ENCODE measurements at regions not wholly inside any gene's neighbourhood (a gene's known extent, or its start where the extent isn't known, plus 50 kb on each side); places are given as distances from the start of the nearest gene placed in this dataset.

DNA sequence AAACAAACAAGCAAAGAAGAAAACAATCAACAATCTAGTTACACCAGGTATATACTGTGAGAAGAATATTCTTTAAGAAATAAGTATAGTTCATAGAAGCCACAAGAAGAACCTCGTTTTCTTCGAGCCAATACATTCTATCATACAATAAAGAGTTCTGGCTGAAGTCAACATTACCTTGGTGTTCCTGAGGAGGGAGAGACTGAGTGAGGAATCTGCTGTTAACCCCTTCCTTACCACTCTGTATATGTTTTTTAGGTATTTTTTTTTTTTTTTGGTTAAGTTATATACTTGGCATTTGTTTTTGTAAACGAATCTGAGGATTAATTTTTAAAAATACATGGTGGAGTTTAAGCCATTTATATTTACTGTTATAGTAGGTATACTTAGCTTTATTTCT lies 412.5 kb downstream of the NUP35 start:
- no peak for TF ChIP-seq CEBPB (IDR thresholded peaks at IDR 0.05)

DNA sequence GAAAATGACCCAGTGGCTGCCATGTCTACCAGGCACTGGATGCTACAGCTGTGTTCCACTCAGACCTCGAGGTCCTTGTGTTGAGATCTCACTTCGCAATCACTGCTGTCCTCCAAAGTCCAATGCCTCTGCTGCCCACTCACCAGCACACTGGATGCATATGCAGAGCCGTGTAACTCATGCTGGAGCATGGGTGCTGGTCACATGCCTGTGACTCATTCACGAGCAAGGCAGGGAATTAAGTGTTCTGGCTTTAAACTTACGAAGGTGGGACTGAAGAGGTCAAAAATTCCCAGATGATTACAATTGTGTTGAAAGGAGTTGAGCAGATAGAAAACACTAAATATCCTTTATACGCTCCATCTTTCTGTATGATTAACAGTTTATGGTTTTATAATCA lies 417.5 kb downstream of the NUP35 start:
- TF ChIP-seq CREB1 (IDR thresholded peaks at IDR 0.05; ENCODE audit: low read depth) (no peak), TEAD4 (IDR thresholded peaks at IDR 0.05) (no peak), TAF1 (IDR thresholded peaks at IDR 0.05; ENCODE audit: low read depth) (no peak), ZBTB7A (IDR thresholded peaks at IDR 0.05; ENCODE audit: low read depth) (no peak), TCF12 (IDR thresholded peaks at IDR 0.05; ENCODE audit: low read depth) (no peak)

DNA sequence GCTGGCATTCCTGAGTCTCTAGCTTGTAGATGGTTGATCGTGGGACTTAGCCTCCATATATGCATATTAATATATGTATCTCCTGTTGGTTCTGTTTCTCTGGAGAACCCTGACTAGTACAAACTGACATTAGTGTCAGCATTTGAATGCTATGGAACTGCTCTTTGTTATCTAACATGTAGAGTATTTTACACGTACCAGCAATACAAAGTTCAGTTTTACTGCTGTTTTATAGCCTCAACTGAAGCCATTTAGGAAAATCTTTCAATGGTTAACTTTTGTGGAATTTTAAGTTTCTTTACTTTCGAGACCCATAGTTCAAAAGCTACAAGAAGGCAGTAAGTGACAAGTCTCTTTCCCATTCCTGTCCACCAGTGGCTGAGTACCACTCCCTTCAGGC lies 418.4 kb downstream of the NUP35 start:
- no peak for TF ChIP-seq TEAD4 (IDR thresholded peaks at IDR 0.05)
- TF ChIP-seq, protein P1, sequence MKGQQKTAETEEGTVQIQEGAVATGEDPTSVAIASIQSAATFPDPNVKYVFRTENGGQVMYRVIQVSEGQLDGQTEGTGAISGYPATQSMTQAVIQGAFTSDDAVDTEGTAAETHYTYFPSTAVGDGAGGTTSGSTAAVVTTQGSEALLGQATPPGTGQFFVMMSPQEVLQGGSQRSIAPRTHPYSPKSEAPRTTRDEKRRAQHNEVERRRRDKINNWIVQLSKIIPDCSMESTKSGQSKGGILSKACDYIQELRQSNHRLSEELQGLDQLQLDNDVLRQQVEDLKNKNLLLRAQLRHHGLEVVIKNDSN (IDR thresholded peaks at IDR 0.05) = no peak
- no peak for TF ChIP-seq CREB1 (IDR thresholded peaks at IDR 0.05; ENCODE audit: low read depth)
- no peak for TF ChIP-seq RAD21 (IDR thresholded peaks at IDR 0.05; ENCODE audit: low read depth)
- TF ChIP-seq ZBTB7A (IDR thresholded peaks at IDR 0.05; ENCODE audit: low read depth) = no peak
- TF ChIP-seq NFIC (IDR thresholded peaks at IDR 0.05) = no peak
- TF ChIP-seq, protein P2, sequence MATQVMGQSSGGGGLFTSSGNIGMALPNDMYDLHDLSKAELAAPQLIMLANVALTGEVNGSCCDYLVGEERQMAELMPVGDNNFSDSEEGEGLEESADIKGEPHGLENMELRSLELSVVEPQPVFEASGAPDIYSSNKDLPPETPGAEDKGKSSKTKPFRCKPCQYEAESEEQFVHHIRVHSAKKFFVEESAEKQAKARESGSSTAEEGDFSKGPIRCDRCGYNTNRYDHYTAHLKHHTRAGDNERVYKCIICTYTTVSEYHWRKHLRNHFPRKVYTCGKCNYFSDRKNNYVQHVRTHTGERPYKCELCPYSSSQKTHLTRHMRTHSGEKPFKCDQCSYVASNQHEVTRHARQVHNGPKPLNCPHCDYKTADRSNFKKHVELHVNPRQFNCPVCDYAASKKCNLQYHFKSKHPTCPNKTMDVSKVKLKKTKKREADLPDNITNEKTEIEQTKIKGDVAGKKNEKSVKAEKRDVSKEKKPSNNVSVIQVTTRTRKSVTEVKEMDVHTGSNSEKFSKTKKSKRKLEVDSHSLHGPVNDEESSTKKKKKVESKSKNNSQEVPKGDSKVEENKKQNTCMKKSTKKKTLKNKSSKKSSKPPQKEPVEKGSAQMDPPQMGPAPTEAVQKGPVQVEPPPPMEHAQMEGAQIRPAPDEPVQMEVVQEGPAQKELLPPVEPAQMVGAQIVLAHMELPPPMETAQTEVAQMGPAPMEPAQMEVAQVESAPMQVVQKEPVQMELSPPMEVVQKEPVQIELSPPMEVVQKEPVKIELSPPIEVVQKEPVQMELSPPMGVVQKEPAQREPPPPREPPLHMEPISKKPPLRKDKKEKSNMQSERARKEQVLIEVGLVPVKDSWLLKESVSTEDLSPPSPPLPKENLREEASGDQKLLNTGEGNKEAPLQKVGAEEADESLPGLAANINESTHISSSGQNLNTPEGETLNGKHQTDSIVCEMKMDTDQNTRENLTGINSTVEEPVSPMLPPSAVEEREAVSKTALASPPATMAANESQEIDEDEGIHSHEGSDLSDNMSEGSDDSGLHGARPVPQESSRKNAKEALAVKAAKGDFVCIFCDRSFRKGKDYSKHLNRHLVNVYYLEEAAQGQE (IDR thresholded peaks at IDR 0.05; ENCODE audit: low read depth) = no peak
- no peak for TF ChIP-seq EP300 (IDR thresholded peaks at IDR 0.05; ENCODE audit: borderline replicate concordance)
- TF ChIP-seq TCF12 (IDR thresholded peaks at IDR 0.05; ENCODE audit: low read depth) = no peak
- TF ChIP-seq TAF1 (IDR thresholded peaks at IDR 0.05; ENCODE audit: low read depth) = no peak
- TF ChIP-seq FOXM1 (IDR thresholded peaks at IDR 0.05; ENCODE audit: borderline replicate concordance, low read depth) = no peak
- TF ChIP-seq YY1 (IDR thresholded peaks at IDR 0.05; ENCODE audit: low read depth) = no peak
- TF ChIP-seq, protein P3, sequence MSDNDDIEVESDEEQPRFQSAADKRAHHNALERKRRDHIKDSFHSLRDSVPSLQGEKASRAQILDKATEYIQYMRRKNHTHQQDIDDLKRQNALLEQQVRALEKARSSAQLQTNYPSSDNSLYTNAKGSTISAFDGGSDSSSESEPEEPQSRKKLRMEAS (IDR thresholded peaks at IDR 0.05) = no peak
- no peak for TF ChIP-seq CEBPB (IDR thresholded peaks at IDR 0.05)
- TF ChIP-seq EGR1 (IDR thresholded peaks at IDR 0.05) = no peak

DNA sequence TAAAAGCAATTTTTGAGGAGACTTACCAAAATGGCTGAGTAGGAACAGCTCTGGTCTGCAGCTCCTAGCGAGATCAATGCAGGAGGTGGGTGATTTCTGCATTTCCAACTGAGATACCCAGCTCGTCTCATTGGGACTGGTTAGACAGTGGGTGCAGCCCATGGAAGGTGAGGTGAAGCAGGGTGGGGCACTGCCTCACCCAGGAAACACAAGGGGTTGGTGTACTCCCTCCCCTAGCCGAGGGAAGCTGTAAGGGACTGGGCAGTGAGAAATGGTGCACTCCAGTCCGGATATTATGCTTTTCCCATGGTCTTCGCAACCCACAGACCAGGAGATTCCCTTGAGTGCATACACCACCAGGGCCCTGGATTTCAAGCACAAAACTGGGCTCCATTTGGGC lies 419.0 kb downstream of the NUP35 start:
- TF ChIP-seq TEAD4 (IDR thresholded peaks at IDR 0.05) (no peak), YY1 (IDR thresholded peaks at IDR 0.05; ENCODE audit: low read depth) (no peak), NFIC (IDR thresholded peaks at IDR 0.05) (no peak), CEBPB (IDR thresholded peaks at IDR 0.05) (no peak), CREB1 (IDR thresholded peaks at IDR 0.05; ENCODE audit: low read depth) (no peak), RAD21 (IDR thresholded peaks at IDR 0.05; ENCODE audit: low read depth) (no peak), EGR1 (IDR thresholded peaks at IDR 0.05) (no peak), TCF12 (IDR thresholded peaks at IDR 0.05; ENCODE audit: low read depth) (no peak), EP300 (IDR thresholded peaks at IDR 0.05; ENCODE audit: borderline replicate concordance) (no peak), FOXM1 (IDR thresholded peaks at IDR 0.05; ENCODE audit: borderline replicate concordance, low read depth) (no peak), TAF1 (IDR thresholded peaks at IDR 0.05; ENCODE audit: low read depth) (no peak), ZBTB7A (IDR thresholded peaks at IDR 0.05; ENCODE audit: low read depth) (no peak)
- TF ChIP-seq, protein P2 (IDR thresholded peaks at IDR 0.05; ENCODE audit: low read depth) = no peak
- TF ChIP-seq, protein P1 (IDR thresholded peaks at IDR 0.05) = no peak
- TF ChIP-seq, protein P3 (IDR thresholded peaks at IDR 0.05) = no peak

DNA sequence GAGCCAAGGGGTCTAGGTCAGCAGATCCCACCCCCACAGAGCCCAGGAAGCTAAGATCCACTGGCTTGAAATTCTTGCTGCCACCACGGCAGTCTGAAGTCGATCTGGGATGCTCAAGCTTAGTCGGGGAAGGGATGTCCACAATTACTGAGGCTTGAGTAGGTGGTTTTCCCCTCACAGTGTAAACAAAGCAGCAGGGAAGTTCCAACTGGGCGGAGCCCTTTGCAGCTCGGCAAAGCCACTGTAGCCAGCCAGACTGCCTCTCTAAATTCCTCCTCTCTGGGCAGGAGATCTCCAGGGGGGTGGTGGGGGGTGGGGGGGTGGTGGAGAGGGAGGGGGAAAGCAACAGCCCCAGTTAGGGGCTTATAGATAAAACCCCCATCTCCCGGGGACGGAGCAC lies 419.5 kb downstream of the NUP35 start:
- no peak for TF ChIP-seq NFIC (IDR thresholded peaks at IDR 0.05)
- TF ChIP-seq TAF1 (IDR thresholded peaks at IDR 0.05; ENCODE audit: low read depth) = no peak
- TF ChIP-seq EGR1 (IDR thresholded peaks at IDR 0.05) = no peak
- TF ChIP-seq EP300 (IDR thresholded peaks at IDR 0.05; ENCODE audit: borderline replicate concordance) = no peak
- TF ChIP-seq ZBTB7A (IDR thresholded peaks at IDR 0.05; ENCODE audit: low read depth) = no peak
- TF ChIP-seq CEBPB (IDR thresholded peaks at IDR 0.05) = no peak
- TF ChIP-seq, protein P2 (IDR thresholded peaks at IDR 0.05; ENCODE audit: low read depth) = no peak
- no peak for TF ChIP-seq YY1 (IDR thresholded peaks at IDR 0.05; ENCODE audit: low read depth)
- TF ChIP-seq TCF12 (IDR thresholded peaks at IDR 0.05; ENCODE audit: low read depth) = no peak
- TF ChIP-seq TEAD4 (IDR thresholded peaks at IDR 0.05) = no peak
- TF ChIP-seq CREB1 (IDR thresholded peaks at IDR 0.05; ENCODE audit: low read depth) = no peak
- TF ChIP-seq RAD21 (IDR thresholded peaks at IDR 0.05; ENCODE audit: low read depth) = no peak
- no peak for TF ChIP-seq FOXM1 (IDR thresholded peaks at IDR 0.05; ENCODE audit: borderline replicate concordance, low read depth)
- TF ChIP-seq, protein P3 (IDR thresholded peaks at IDR 0.05) = no peak
- TF ChIP-seq, protein P1 (IDR thresholded peaks at IDR 0.05) = no peak
